Liver (tissue), 3 donors: ENCODE measurements at regions not wholly inside any gene's neighbourhood (a gene's known extent, or its start where the extent isn't known, plus 50 kb on each side); places are given as distances from the start of the nearest gene placed in this dataset.

ENCODE experiments used
- ATF3 ChIP-seq: IDR thresholded peaks from 2 replicates; pipeline ENCODE4 v1.6.1; 2016; ENCODE audit warnings: antibody characterized with exemption
- CTCF ChIP-seq: fragments of 150-350 bp; IDR thresholded peaks from 2 replicates; pipeline ENCODE4 v1.5.1; 2017; ENCODE audit warnings: improper control_type of control experiment, low read depth, low read length; ENCODE audit not compliant: missing input control
- EGR1 ChIP-seq, 2 donors: IDR thresholded peaks; 2 replicates each; pipeline ENCODE4 v1.6.1; 2016 to 2018; ENCODE audit warnings: antibody characterized with exemption in 2 of 2, low read depth in 2 of 2
- GABPA ChIP-seq, 2 donors: IDR thresholded peaks in 1 of 2; conservative IDR thresholded peaks in 1 of 2; 2 replicates each; pipeline ENCODE4 v1.6.1; 2016; ENCODE audit warnings: antibody characterized with exemption in 2 of 2, mild to moderate bottlenecking in 1 of 2, moderate library complexity in 1 of 2
- HNF4A ChIP-seq, 2 donors: conservative IDR thresholded peaks; 2 replicates each; pipeline ENCODE4 v1.6.1; 2016; ENCODE audit warnings: antibody characterized with exemption in 2 of 2, mild to moderate bottlenecking in 2 of 2
- HNF4G ChIP-seq: IDR thresholded peaks from 2 replicates; pipeline ENCODE4 v1.6.1; 2016; ENCODE audit warnings: antibody characterized with exemption
- JUND ChIP-seq, 2 donors: IDR thresholded peaks; 2 replicates each; pipeline ENCODE4 v1.6.1; 2016; ENCODE audit warnings: antibody characterized with exemption in 2 of 2
- MAX ChIP-seq: IDR thresholded peaks from 2 replicates; pipeline ENCODE4 v1.6.1; 2016; ENCODE audit warnings: antibody characterized with exemption
- RAD21 ChIP-seq, 2 donors: IDR thresholded peaks; 2 replicates each; pipeline ENCODE4 v1.6.1; 2016; ENCODE audit warnings: antibody characterized with exemption in 2 of 2, mild to moderate bottlenecking in 2 of 2
- REST ChIP-seq: IDR thresholded peaks from 2 replicates; pipeline ENCODE4 v1.6.1; 2016; ENCODE audit warnings: antibody characterized with exemption, mild to moderate bottlenecking
- SP1 ChIP-seq: IDR thresholded peaks from 2 replicates; pipeline ENCODE4 v1.6.1; 2018; ENCODE audit warnings: antibody characterized with exemption, mild to moderate bottlenecking
- TAF1 ChIP-seq: conservative IDR thresholded peaks from 2 replicates; pipeline ENCODE4 v1.6.1; 2016; ENCODE audit warnings: antibody characterized with exemption, mild to moderate bottlenecking
- YY1 ChIP-seq: IDR thresholded peaks from 2 replicates; pipeline ENCODE4 v1.6.1; 2016; ENCODE audit warnings: antibody characterized with exemption, mild to moderate bottlenecking
- ZBTB33 ChIP-seq: IDR thresholded peaks from 2 replicates; pipeline ENCODE4 v1.6.1; 2016; ENCODE audit warnings: antibody characterized with exemption
- donor health status: healthy.
- donor health status: healthy.

GRCh38 chr3:76015496-76015895 lies 230.1 kb upstream of the ZNF717 start:
- TF ChIP-seq CTCF: no peak
- no peak for TF ChIP-seq MAX
- no peak for TF ChIP-seq TAF1
- no peak for TF ChIP-seq ZBTB33
- no peak for TF ChIP-seq GABPA (IDR thresholded peaks at IDR 0.05 in 1 of 2, conservative IDR thresholded peaks at IDR 0.05 in 1 of 2)
- TF ChIP-seq JUND (IDR thresholded peaks at IDR 0.05): no peak
- no peak for TF ChIP-seq YY1
- no peak for TF ChIP-seq RAD21 (IDR thresholded peaks at IDR 0.05)
- TF ChIP-seq REST: no peak
- TF ChIP-seq EGR1 (IDR thresholded peaks at IDR 0.05; ENCODE audit: low read depth in 2 of 2): no peak
- no peak for TF ChIP-seq ATF3
- TF ChIP-seq SP1: no peak
- TF ChIP-seq HNF4A (conservative IDR thresholded peaks at IDR 0.05): no peak
- no peak for TF ChIP-seq HNF4G
